K562 (cell line): ENCODE measurements at regions not wholly inside any gene's neighbourhood (a gene's known extent, or its start where the extent isn't known, plus 50 kb on each side); places are given as distances from the start of the nearest gene placed in this dataset.

Experiments
- ATAC-seq: fragments of 200-7000 bp; cut with Tn5 transposase; 3 replicates; pipeline ENCODE4 v1.9.1; 2020; ENCODE audit warnings: moderate library complexity
- BruUV-seq: library from RNA; stranded (reverse); fragments of 400-500 nt; replicated peaks from 2 replicates; lab custom pipeline; 2021; lab: Mats Ljungman, UMichigan
- CTCF ChIA-PET: fragments of 300-600 bp; formaldehyde crosslinking; extraction: SDS; loops from one replicate; lab custom pipeline; 2021; ENCODE audit warnings: low intra/inter-chr PET ratio; lab: Yijun Ruan, JAX
- POLR2A ChIA-PET: fragments of 300-600, 350-650 bp; sonication (Branson Sonifier 250); formaldehyde crosslinking; extraction: SDS; loops from one replicate; lab custom pipeline; 2021; ENCODE audit warnings: antibody characterized with exemption, inconsistent platforms; lab: Yijun Ruan, JAX
- DNase-seq, 4 experiments: peaks; one replicate each; pipeline versions ENCODE4 v3.0.0 to v3.0.0-alpha.2; 2011 to 2018; ENCODE audit warnings: low spot score in 3 of 4, mixed read lengths in 3 of 4; ENCODE audit errors: extremely low read depth in 1 of 4
- FAIRE-seq: peaks from 2 replicates; lab custom pipeline; 2011; peaks lifted over from hg19 to GRCh38; lab: Jason Lieb, UNC
- H2AFZ ChIP-seq: 2 replicates; pipeline ENCODE4 v1.6.0; 2011; ENCODE audit warnings: low read depth, low read length, control low read depth, inconsistent platforms
- H3K27ac ChIP-seq: fragments of 200-600 bp; 3 replicates; pipeline ENCODE4 v1.8.0; 2011; ENCODE audit warnings: low read depth, mild to moderate bottlenecking, control low read depth, inconsistent platforms, low read length, moderate library complexity, mixed read lengths; ENCODE audit errors: extremely low read depth
- H3K27me3 ChIP-seq, 2 experiments: fragments of 300-600 bp in 1 of 2; 2 replicates in 1 of 2; 3 replicates in 1 of 2; pipeline versions ENCODE4 v1.6.0 to v1.8.0; 2011; ENCODE audit warnings: inconsistent platforms in 2 of 2, low read length in 2 of 2, mild to moderate bottlenecking in 1 of 2, mixed read lengths in 1 of 2, moderate library complexity in 1 of 2; ENCODE audit not compliant: control insufficient read depth in 2 of 2, insufficient read depth in 2 of 2
- H3K36me3 ChIP-seq: fragments of 300-600 bp; 3 replicates; pipeline ENCODE4 v1.8.0; 2011; ENCODE audit warnings: mild to moderate bottlenecking, low read length, inconsistent platforms; ENCODE audit not compliant: control insufficient read depth, insufficient read depth
- H3K4me1 ChIP-seq, 2 experiments: fragments of 200-600 bp in 1 of 2; replicated peaks in 1 of 2; 2 replicates in 1 of 2; 3 replicates in 1 of 2; pipeline versions ENCODE4 v1.5.1 to v1.8.0; 2011; ENCODE audit warnings: inconsistent platforms in 2 of 2, low read length in 2 of 2, mild to moderate bottlenecking in 1 of 2, mixed read lengths in 1 of 2, moderate library complexity in 1 of 2; ENCODE audit not compliant: control insufficient read depth in 2 of 2, insufficient read depth in 2 of 2
- H3K4me2 ChIP-seq: 2 replicates; pipeline ENCODE4 v1.6.1; 2011; ENCODE audit warnings: low read length, control low read depth, inconsistent platforms, mixed read lengths; ENCODE audit not compliant: insufficient read depth
- H3K4me3 ChIP-seq: fragments of 200-600 bp; sonication (generic), shearing (Covaris generic); 2 replicates; pipeline ENCODE4 v1.5.1; 2016; ENCODE audit warnings: control low read depth, inconsistent platforms
- H3K79me2 ChIP-seq: fragments of 200-600 bp; 3 replicates; pipeline ENCODE4 v1.8.0; 2011; ENCODE audit warnings: low read length, inconsistent platforms; ENCODE audit not compliant: control insufficient read depth, insufficient read depth
- H3K9ac ChIP-seq, 2 experiments: 2 replicates each; pipeline versions ENCODE4 v1.6.0 to v1.6.1; 2011; ENCODE audit warnings: low read depth in 2 of 2, low read length in 2 of 2, control low read depth in 1 of 2, inconsistent platforms in 1 of 2, mild to moderate bottlenecking in 1 of 2, mixed read lengths in 1 of 2; ENCODE audit not compliant: insufficient read depth in 1 of 2
- H3K9me1 ChIP-seq: one replicate; pipeline ENCODE4 v1.6.0; 2011; ENCODE audit warnings: inconsistent platforms, mild to moderate bottlenecking, low read length, moderate library complexity; ENCODE audit not compliant: control insufficient read depth, insufficient read depth
- H3K9me3 ChIP-seq: replicated peaks from 2 replicates; pipeline ENCODE4 v1.5.1; 2011; ENCODE audit warnings: low read depth, low read length, inconsistent platforms; ENCODE audit not compliant: control insufficient read depth, insufficient read depth
- H4K20me1 ChIP-seq: replicated peaks from 2 replicates; pipeline ENCODE4 v1.6.1; 2011; ENCODE audit warnings: low read length, inconsistent platforms, mixed read lengths; ENCODE audit not compliant: control insufficient read depth, insufficient read depth
- BHLHE40 ChIP-seq: IDR thresholded peaks from 2 replicates; pipeline ENCODE4 v1.6.1; 2011; ENCODE audit warnings: low read length, improper control_type of control experiment
- CAMTA2 ChIP-seq: fragments of 250-450 bp; sonication (Bioruptor Pico); conservative IDR thresholded peaks from 2 replicates; pipeline ENCODE4 v1.5.1; 2022
- DACH1 ChIP-seq: fragments of 450-650 bp; IDR thresholded peaks from 2 replicates; pipeline ENCODE4 v1.6.1; 2018; ENCODE audit not compliant: partially characterized antibody
- IRF2 ChIP-seq: sonication (generic); formaldehyde crosslinking; IDR thresholded peaks from 2 replicates; pipeline ENCODE4 v1.8.1; 2022; ENCODE audit warnings: mild to moderate bottlenecking, missing genetic modification reagents
- MAFF ChIP-seq: IDR thresholded peaks from 2 replicates; pipeline ENCODE4 v1.6.1; 2012; ENCODE audit warnings: low read length, improper control_type of control experiment
- NR3C1 ChIP-seq: sonication (generic); formaldehyde crosslinking; IDR thresholded peaks from 2 replicates; pipeline ENCODE4 v1.8.1; 2022; ENCODE audit warnings: missing genetic modification reagents
- POLR2B ChIP-seq: fragments of 450-650 bp; IDR thresholded peaks from 2 replicates; pipeline ENCODE4 v1.6.1; 2018; ENCODE audit warnings: low read depth; ENCODE audit not compliant: partially characterized antibody
- RBM25 ChIP-seq: fragments of 200-400 bp; formaldehyde crosslinking; IDR thresholded peaks from 2 replicates; pipeline ENCODE4 v1.6.1; 2018; ENCODE audit warnings: low read length, low read depth, moderate library complexity; ENCODE audit not compliant: severe bottlenecking
- SETDB1 ChIP-seq: IDR thresholded peaks from one replicate; pipeline ENCODE4 v1.6.1; 2012; ENCODE audit warnings: low read length, control low read depth, inconsistent platforms
- ZNF121 ChIP-seq: sonication (generic); formaldehyde crosslinking; conservative IDR thresholded peaks from 2 replicates; pipeline ENCODE4 v1.8.0; 2022; ENCODE audit warnings: missing genetic modification reagents
- WGBS: fragments of 100-300 bp; shearing (Covaris generic); methylation state at CpG from one replicate; pipeline ENCODE4 v1.1.6; 2016; ENCODE audit warnings: low coverage, mixed read lengths; ENCODE audit not compliant: insufficient coverage; ENCODE audit errors: missing lambda C conversion rate; 5-methylcytosine and 5-hydroxymethylcytosine counted together
- in situ Hi-C: fragments of 300-500 bp; cut with MboI; formaldehyde crosslinking; loops from 4 replicates; pipeline ENCODE4 v1.15.0; 2018; ENCODE audit warnings: inconsistent platforms, mixed read lengths
- intact Hi-C: fragments of 100-400 bp; cut with micrococcal nuclease; formaldehyde crosslinking; loops from 2 replicates; pipeline ENCODE4 v1.14.2; 2022
- TF ChIP-seq, protein P1 (sequence below): fragments of 450-650 bp; formaldehyde crosslinking; IDR thresholded peaks from 2 replicates; pipeline ENCODE4 v1.4.0; 2020; ENCODE audit warnings: mild to moderate bottlenecking
- TF ChIP-seq, protein P2 (sequence below): fragments of 250-450 bp; sonication (Bioruptor Pico); IDR thresholded peaks from 2 replicates; pipeline ENCODE4 v1.4.0; 2020
- TF ChIP-seq, protein P3 (sequence below): sonication (generic); formaldehyde crosslinking; IDR thresholded peaks from 2 replicates; pipeline ENCODE4 v1.4.0; 2020; ENCODE audit warnings: mild to moderate bottlenecking, missing genetic modification reagents

DNA sequence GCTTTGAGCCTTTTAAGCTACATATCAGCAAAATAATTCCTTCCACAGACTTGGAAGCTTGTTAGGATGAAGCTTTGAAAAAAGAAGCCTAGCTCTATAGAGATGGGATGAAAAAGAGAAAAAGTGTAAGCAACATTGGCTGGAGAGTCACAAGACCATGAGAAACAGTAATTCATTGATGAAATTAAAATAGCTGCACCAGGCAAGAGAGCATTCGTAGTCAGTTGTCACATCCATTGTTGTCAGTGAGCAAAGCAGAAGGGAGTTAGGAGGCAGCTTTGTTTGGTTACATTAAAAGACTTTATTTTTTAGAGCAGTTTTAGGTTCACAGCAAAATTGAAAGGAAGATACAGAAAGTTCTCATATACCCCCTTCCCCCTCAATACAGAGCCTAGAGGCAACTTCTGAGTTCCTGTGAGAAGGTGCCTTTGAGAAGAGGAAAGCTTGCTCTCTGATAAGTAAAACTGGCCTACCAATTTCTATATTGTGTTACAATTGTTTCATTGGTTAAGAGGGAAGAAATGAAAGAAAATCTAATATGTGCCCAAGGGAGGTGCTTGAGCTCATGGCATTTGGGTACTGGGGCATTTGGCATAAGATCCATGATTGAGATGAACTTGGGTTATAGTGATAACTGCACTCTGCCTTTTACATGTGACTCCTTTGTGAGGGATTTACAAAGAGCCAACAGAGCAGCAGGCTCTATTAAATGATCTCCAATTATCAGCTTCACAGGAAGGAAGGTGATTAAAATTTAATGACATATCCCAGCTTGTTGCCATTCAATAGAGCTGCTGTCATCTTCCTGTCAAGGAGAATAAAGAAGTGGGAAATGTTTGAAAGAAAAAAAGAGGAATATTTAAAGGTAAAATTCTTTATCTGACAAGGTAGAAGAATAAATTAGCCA, 361.3 kb upstream of the TMTC1 start (continued):
- TF ChIP-seq POLR2B: no peak
- TF ChIP-seq, protein P1, sequence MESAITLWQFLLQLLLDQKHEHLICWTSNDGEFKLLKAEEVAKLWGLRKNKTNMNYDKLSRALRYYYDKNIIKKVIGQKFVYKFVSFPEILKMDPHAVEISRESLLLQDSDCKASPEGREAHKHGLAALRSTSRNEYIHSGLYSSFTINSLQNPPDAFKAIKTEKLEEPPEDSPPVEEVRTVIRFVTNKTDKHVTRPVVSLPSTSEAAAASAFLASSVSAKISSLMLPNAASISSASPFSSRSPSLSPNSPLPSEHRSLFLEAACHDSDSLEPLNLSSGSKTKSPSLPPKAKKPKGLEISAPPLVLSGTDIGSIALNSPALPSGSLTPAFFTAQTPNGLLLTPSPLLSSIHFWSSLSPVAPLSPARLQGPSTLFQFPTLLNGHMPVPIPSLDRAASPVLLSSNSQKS (CRISPR knock-in tag): no peak
- TF ChIP-seq CAMTA2 (CRISPR knock-in tag): no peak
- no peak for TF ChIP-seq IRF2 (CRISPR knock-in tag)
- TF ChIP-seq ZNF121 (CRISPR knock-in tag): no peak
- no peak for TF ChIP-seq RBM25

DNA sequence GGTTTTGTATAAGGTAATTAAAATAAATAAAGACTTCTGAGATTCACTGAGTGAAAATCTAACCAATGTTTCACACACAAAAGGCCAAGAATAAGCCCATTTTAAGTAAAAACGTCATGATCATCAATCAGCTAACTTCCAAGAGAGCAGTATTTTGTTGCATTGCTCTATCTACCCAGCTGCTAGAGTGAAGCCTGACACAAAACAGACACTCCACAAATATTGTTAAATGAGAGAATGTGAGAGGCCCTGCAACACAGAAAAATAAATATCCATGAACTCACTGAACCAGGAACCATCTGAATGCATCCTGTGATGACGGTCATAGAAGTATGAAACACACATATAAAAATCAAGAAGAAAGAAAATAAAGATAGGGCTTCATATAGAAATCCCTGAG, 358.6 kb upstream of the TMTC1 start:
- FAIRE-seq: no peak
- H3K4me2 ChIP-seq: no peak overlapping the region
- H3K27ac ChIP-seq: no peak overlapping the region
- no peaks in the 10 kb centered on the region for H3K79me2 ChIP-seq
- no peaks in the 10 kb centered on the region for H3K4me1 ChIP-seq
- ChIA-PET POLR2A (no interaction called here), CTCF (no interaction called here)
- no peaks in the 10 kb centered on the region for H3K9me3 ChIP-seq
- no peaks in the 10 kb centered on the region for H3K27me3 ChIP-seq
- no peak for DNase-seq
- H3K4me3 ChIP-seq: no peak overlapping the region
- intact Hi-C loops (no loop called here), in situ Hi-C loops (no loop called here)
- BruUV-seq: no TSS peak
- no peaks in the 10 kb centered on the region for H3K36me3 ChIP-seq
- no peaks in the 10 kb centered on the region for H3K9me1 ChIP-seq
- no peak overlapping the region for H3K9ac ChIP-seq
- 0% methylated on average over 2 of the region's 2 CpGs for WGBS
- H4K20me1 ChIP-seq: no peaks in the 10 kb centered on the region
- TF ChIP-seq SETDB1: no peak
- TF ChIP-seq MAFF: no peak
- TF ChIP-seq, protein P2, sequence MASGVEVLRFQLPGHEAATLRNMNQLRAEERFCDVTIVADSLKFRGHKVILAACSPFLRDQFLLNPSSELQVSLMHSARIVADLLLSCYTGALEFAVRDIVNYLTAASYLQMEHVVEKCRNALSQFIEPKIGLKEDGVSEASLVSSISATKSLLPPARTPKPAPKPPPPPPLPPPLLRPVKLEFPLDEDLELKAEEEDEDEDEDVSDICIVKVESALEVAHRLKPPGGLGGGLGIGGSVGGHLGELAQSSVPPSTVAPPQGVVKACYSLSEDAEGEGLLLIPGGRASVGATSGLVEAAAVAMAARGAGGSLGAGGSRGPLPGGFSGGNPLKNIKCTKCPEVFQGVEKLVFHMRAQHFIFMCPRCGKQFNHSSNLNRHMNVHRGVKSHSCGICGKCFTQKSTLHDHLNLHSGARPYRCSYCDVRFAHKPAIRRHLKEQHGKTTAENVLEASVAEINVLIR (CRISPR knock-in tag): no peak
- TF ChIP-seq NR3C1 (CRISPR knock-in tag): no peak
- TF ChIP-seq, protein P3, sequence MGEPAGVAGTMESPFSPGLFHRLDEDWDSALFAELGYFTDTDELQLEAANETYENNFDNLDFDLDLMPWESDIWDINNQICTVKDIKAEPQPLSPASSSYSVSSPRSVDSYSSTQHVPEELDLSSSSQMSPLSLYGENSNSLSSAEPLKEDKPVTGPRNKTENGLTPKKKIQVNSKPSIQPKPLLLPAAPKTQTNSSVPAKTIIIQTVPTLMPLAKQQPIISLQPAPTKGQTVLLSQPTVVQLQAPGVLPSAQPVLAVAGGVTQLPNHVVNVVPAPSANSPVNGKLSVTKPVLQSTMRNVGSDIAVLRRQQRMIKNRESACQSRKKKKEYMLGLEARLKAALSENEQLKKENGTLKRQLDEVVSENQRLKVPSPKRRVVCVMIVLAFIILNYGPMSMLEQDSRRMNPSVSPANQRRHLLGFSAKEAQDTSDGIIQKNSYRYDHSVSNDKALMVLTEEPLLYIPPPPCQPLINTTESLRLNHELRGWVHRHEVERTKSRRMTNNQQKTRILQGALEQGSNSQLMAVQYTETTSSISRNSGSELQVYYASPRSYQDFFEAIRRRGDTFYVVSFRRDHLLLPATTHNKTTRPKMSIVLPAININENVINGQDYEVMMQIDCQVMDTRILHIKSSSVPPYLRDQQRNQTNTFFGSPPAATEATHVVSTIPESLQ: no peak
- TF ChIP-seq BHLHE40: no peak
- TF ChIP-seq DACH1: no peak
- H2AFZ ChIP-seq: no peak overlapping the region
- ATAC-seq: no peak
